ENCODE measurements at regions not wholly inside any gene's neighbourhood (a gene's known extent, or its start where the extent isn't known, plus 50 kb on each side); places are given as distances from the start of the nearest gene placed in this dataset.
"Not testable (repeated sequence)": the region's sequence is repeated elsewhere in the genome, so short reads cannot be mapped to it uniquely, and the experiment has no call there.

- Histone ChIP-seq H3K27ac (no peak overlapping the region), H3K9me3 (replicated peaks in 1 of 11) (0 out of 22 replicates have a peak, but pooled peaks cover 0 to 3% (median 0%) of the 10 kb centered on the region in 11 experiments), H3K4me2 (no peak overlapping the region), H3K4me1 (peaks cover 0 to 4% (median 0%) of the 10 kb centered on the region in 10 experiments; a peak in 1 of 20 replicates), H3K9ac (no peak overlapping the region), H4K20me1 (no peaks in the 10 kb centered on the region), H3K27me3 (no peaks in the 10 kb centered on the region), H3K4me3 (no peak overlapping the region), H3K36me3 (no peaks in the 10 kb centered on the region)
- no peak for TF ChIP-seq Cebpa-rat (IDR thresholded peaks at IDR 0.05)
Measured at GRCh38 chr13:31385540-31385939, 185.8 kb downstream of the B3GLCT start.

- no peak overlapping the region for H3K4me3 ChIP-seq
- H3K36me3 ChIP-seq: no peaks in the 10 kb centered on the region
- no peak overlapping the region for H3K4me2 ChIP-seq
- no peaks in the 10 kb centered on the region for H3K27me3 ChIP-seq
- H3K4me1 ChIP-seq: no peaks in the 10 kb centered on the region
- H3K9ac ChIP-seq: no peak overlapping the region
- peaks cover 9 to 24% (median 15%) of the 10 kb centered on the region in 11 experiments; a peak in 20 of 22 replicates for H3K9me3 ChIP-seq (replicated peaks in 1 of 11)
- no peak overlapping the region for H3K27ac ChIP-seq
- no peak for TF ChIP-seq Cebpa-rat (IDR thresholded peaks at IDR 0.05)
- no peaks in the 10 kb centered on the region for H4K20me1 ChIP-seq
Measured at GRCh38 chr13:31394506-31394905, 194.7 kb downstream of the B3GLCT start.

- H3K27me3 ChIP-seq: no peaks in the 10 kb centered on the region
- peaks cover 15 to 30% (median 20%) of the 10 kb centered on the region in 11 experiments; a peak in 21 of 22 replicates for H3K9me3 ChIP-seq (replicated peaks in 1 of 11)
- H3K4me2 ChIP-seq: no peak overlapping the region
- H3K4me3 ChIP-seq: no peak overlapping the region
- no peak overlapping the region for H3K9ac ChIP-seq
- no peak for TF ChIP-seq Cebpa-rat (IDR thresholded peaks at IDR 0.05)
- no peak overlapping the region for H3K27ac ChIP-seq
- no peaks in the 10 kb centered on the region for H3K4me1 ChIP-seq
- no peaks in the 10 kb centered on the region for H3K36me3 ChIP-seq
- H4K20me1 ChIP-seq: no peaks in the 10 kb centered on the region
Measured at GRCh38 chr13:31395090-31395489, 195.3 kb downstream of the B3GLCT start.

GRCh38 chr13:31399690-31400089 is 199.9 kb downstream of the B3GLCT start:
- no peaks in the 10 kb centered on the region for H3K4me1 ChIP-seq
- no peaks in the 10 kb centered on the region for H4K20me1 ChIP-seq
- H3K4me3 ChIP-seq: no peak overlapping the region
- H3K9me3 ChIP-seq (replicated peaks in 1 of 11): peaks cover 16 to 36% (median 21%) of the 10 kb centered on the region in 11 experiments; a peak in 21 of 22 replicates
- no peaks in the 10 kb centered on the region for H3K27me3 ChIP-seq
- no peak overlapping the region for H3K9ac ChIP-seq
- H3K27ac ChIP-seq: no peak overlapping the region
- H3K36me3 ChIP-seq: no peaks in the 10 kb centered on the region
- TF ChIP-seq Cebpa-rat (IDR thresholded peaks at IDR 0.05): no peak
- no peak overlapping the region for H3K4me2 ChIP-seq

- peaks cover 9 to 20% (median 10%) of the 10 kb centered on the region in 11 experiments; a peak in 19 of 22 replicates for H3K9me3 ChIP-seq (replicated peaks in 1 of 11)
- not testable (repeated sequence) for H3K27ac ChIP-seq, H3K4me3 ChIP-seq, H3K4me2 ChIP-seq, H3K27me3 ChIP-seq, H3K9ac ChIP-seq, H3K4me1 ChIP-seq, H4K20me1 ChIP-seq, H3K36me3 ChIP-seq
Measured at GRCh38 chr13:31403711-31404110, 203.9 kb downstream of the B3GLCT start.

- TF ChIP-seq Cebpa-rat (IDR thresholded peaks at IDR 0.05): no peak
- Histone ChIP-seq H3K4me2 (no peak overlapping the region), H3K36me3 (no peaks in the 10 kb centered on the region), H3K27me3 (no peaks in the 10 kb centered on the region), H3K4me1 (no peaks in the 10 kb centered on the region), H3K27ac (no peak overlapping the region), H3K4me3 (no peak overlapping the region), H3K9me3 (replicated peaks in 1 of 11) (no peaks in the 10 kb centered on the region), H4K20me1 (no peaks in the 10 kb centered on the region), H3K9ac (no peak overlapping the region)
Measured at GRCh38 chr13:31408927-31409326, 209.2 kb downstream of the B3GLCT start.

GRCh38 chr13:31409678-31410356 is 210.0 kb downstream of the B3GLCT start:
- Histone ChIP-seq H3K9me3 (replicated peaks in 1 of 11) (no peaks in the 10 kb centered on the region), H3K9ac (no peak overlapping the region), H3K4me3 (no peak overlapping the region), H4K20me1 (no peaks in the 10 kb centered on the region), H3K4me1 (no peaks in the 10 kb centered on the region), H3K27me3 (no peaks in the 10 kb centered on the region), H3K4me2 (no peak overlapping the region), H3K27ac (no peak overlapping the region), H3K36me3 (no peaks in the 10 kb centered on the region)
- no peak for TF ChIP-seq Cebpa-rat (IDR thresholded peaks at IDR 0.05)

GRCh38 chr13:31413516-31413915 is 213.7 kb downstream of the B3GLCT start:
- Histone ChIP-seq H3K4me3 (no peak overlapping the region), H4K20me1 (no peaks in the 10 kb centered on the region), H3K4me2 (no peak overlapping the region), H3K27ac (no peak overlapping the region), H3K4me1 (no peaks in the 10 kb centered on the region), H3K27me3 (no peaks in the 10 kb centered on the region), H3K9ac (no peak overlapping the region), H3K36me3 (no peaks in the 10 kb centered on the region), H3K9me3 (replicated peaks in 1 of 11) (no peaks in the 10 kb centered on the region)
- TF ChIP-seq Cebpa-rat (IDR thresholded peaks at IDR 0.05): no peak

- Histone ChIP-seq H3K4me2 (no peak overlapping the region), H3K9ac (no peak overlapping the region), H3K27me3 (no peaks in the 10 kb centered on the region), H4K20me1 (no peaks in the 10 kb centered on the region), H3K4me1 (no peaks in the 10 kb centered on the region), H3K36me3 (no peaks in the 10 kb centered on the region), H3K9me3 (replicated peaks in 1 of 11) (no peaks in the 10 kb centered on the region), H3K4me3 (no peak overlapping the region), H3K27ac (no peak overlapping the region)
- TF ChIP-seq Cebpa-rat (IDR thresholded peaks at IDR 0.05): no peak
Measured at GRCh38 chr13:31416066-31416465, 216.3 kb downstream of the B3GLCT start.

GRCh38 chr13:31418186-31418585 is 218.4 kb downstream of the B3GLCT start:
- Histone ChIP-seq H3K27me3 (no peaks in the 10 kb centered on the region), H3K4me2 (no peak overlapping the region), H3K27ac (no peak overlapping the region), H3K4me3 (no peak overlapping the region), H3K4me1 (no peaks in the 10 kb centered on the region), H3K36me3 (no peaks in the 10 kb centered on the region), H4K20me1 (no peaks in the 10 kb centered on the region), H3K9me3 (replicated peaks in 1 of 11) (no peaks in the 10 kb centered on the region), H3K9ac (no peak overlapping the region)
- TF ChIP-seq Cebpa-rat (IDR thresholded peaks at IDR 0.05): no peak
